ENCODE measurements at regions not wholly inside any gene's neighbourhood (a gene's known extent, or its start where the extent isn't known, plus 50 kb on each side); places are given as distances from the start of the nearest gene placed in this dataset.

DNA sequence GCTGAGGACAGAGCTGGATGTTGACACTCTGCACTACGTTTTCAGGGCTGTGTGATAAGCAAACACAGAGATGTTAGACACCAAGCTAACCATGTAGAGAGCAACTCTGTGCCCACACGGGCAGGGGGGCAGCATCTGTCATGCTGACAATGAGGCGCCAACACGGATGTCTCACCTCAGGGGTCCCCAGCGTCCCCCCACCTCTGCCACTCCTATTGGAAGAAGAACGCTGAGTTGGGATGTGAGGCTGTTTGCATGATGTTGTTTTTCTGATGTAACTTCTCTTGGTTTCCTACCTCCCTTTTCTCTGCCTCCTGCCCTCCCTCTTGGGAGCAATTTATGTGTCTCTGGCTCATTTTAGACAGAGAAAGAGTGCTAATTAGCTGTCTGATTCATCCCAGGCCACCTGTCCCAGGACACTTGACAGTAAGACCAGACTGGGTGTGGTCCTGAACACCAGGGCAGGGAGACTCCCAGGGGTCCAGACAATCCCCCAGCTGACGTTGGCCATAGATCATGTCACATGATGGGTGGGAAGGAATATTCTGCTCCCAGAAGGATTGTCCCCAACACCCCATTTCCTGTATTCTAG is 89.2 kb upstream of the NCAM1 start:
- no peaks in the 10 kb centered on the region for H3K36me3 ChIP-seq (ENCODE audit: low read depth, missing control alignments)
- DNase-seq, result no peak
- H3K4me1 ChIP-seq, result no peaks in the 10 kb centered on the region
- H3K9me3 ChIP-seq, result no peaks in the 10 kb centered on the region
- TF ChIP-seq POLR2A (IDR thresholded peaks at IDR 0.05), result no peak
- TF ChIP-seq, protein P1, sequence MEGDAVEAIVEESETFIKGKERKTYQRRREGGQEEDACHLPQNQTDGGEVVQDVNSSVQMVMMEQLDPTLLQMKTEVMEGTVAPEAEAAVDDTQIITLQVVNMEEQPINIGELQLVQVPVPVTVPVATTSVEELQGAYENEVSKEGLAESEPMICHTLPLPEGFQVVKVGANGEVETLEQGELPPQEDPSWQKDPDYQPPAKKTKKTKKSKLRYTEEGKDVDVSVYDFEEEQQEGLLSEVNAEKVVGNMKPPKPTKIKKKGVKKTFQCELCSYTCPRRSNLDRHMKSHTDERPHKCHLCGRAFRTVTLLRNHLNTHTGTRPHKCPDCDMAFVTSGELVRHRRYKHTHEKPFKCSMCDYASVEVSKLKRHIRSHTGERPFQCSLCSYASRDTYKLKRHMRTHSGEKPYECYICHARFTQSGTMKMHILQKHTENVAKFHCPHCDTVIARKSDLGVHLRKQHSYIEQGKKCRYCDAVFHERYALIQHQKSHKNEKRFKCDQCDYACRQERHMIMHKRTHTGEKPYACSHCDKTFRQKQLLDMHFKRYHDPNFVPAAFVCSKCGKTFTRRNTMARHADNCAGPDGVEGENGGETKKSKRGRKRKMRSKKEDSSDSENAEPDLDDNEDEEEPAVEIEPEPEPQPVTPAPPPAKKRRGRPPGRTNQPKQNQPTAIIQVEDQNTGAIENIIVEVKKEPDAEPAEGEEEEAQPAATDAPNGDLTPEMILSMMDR (IDR thresholded peaks at IDR 0.05), result no peak
- intact Hi-C loops (cut with DNase I; ENCODE audit: low total_unique reads), result no loop called here
- no peak overlapping the region for H3K4me3 ChIP-seq
- 54 to 76% methylated on average over 7 of the region's 7 CpGs for WGBS, 2 donors
- no peak overlapping the region for H3K27ac ChIP-seq
- no peaks in the 10 kb centered on the region for H3K27me3 ChIP-seq

DNA sequence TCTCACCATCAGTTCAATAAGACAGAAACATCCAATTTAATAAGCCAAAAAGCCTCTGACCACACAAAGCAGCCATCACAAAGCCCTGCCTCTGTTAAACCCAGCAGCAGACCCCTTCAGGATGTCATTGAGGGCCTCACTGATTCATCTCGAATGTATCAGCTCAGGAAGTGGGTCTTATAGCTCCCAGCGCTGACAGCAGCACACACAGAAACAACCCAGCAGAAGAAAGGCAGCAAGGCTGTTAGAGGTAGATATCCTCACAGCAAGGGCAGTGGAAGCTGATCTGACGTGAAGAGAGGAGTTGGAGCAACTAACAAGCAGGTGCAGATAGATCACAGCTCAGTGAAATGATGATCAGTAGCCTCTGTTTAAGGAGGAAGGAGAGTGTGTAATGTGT is 86.2 kb upstream of the NCAM1 start:
- Histone ChIP-seq H3K36me3 (ENCODE audit: low read depth, missing control alignments) (no peaks in the 10 kb centered on the region), H3K4me3 (no peak overlapping the region), H3K27me3 (no peaks in the 10 kb centered on the region), H3K27ac (no peak overlapping the region), H3K4me1 (no peaks in the 10 kb centered on the region), H3K9me3 (no peaks in the 10 kb centered on the region)
- no peak for DNase-seq
- 56 to 85% methylated on average over 3 of the region's 3 CpGs for WGBS, 2 donors
- intact Hi-C loops (cut with DNase I; ENCODE audit: low total_unique reads), result no loop called here
- TF ChIP-seq, protein P1 (IDR thresholded peaks at IDR 0.05), result no peak
- no peak for TF ChIP-seq POLR2A (IDR thresholded peaks at IDR 0.05)

DNA sequence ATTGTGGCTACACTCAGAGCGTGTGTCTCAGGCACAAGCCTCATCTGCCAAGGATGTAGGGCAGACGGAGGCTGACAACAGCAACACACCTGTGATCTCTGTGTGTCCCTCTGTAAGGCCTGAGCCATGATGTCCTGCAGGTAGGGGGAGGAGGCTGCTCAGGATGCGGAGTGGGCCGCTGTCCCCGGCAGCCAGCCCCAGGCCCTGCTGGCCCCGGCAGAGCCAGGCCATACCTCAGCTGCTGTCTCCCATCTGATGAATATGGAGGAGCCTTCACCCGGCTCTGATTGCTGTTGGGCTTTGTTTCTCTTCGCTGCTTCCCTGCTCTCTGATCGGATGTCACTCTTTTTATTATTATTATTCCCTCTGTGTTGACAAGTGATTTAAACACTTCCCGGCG is 83.6 kb upstream of the NCAM1 start:
- Histone ChIP-seq H3K4me3 (no peak overlapping the region), H3K27me3 (no peaks in the 10 kb centered on the region), H3K9me3 (no peaks in the 10 kb centered on the region), H3K36me3 (ENCODE audit: low read depth, missing control alignments) (no peaks in the 10 kb centered on the region), H3K27ac (no peak overlapping the region), H3K4me1 (no peaks in the 10 kb centered on the region)
- intact Hi-C loops (cut with DNase I; ENCODE audit: low total_unique reads), result no loop called here
- no peak for DNase-seq
- WGBS, 2 donors, result 77 to 82% methylated on average over 7 to 11 of the region's 11 CpGs
- TF ChIP-seq POLR2A (IDR thresholded peaks at IDR 0.05), result no peak
- TF ChIP-seq, protein P1 (IDR thresholded peaks at IDR 0.05), result no peak

DNA sequence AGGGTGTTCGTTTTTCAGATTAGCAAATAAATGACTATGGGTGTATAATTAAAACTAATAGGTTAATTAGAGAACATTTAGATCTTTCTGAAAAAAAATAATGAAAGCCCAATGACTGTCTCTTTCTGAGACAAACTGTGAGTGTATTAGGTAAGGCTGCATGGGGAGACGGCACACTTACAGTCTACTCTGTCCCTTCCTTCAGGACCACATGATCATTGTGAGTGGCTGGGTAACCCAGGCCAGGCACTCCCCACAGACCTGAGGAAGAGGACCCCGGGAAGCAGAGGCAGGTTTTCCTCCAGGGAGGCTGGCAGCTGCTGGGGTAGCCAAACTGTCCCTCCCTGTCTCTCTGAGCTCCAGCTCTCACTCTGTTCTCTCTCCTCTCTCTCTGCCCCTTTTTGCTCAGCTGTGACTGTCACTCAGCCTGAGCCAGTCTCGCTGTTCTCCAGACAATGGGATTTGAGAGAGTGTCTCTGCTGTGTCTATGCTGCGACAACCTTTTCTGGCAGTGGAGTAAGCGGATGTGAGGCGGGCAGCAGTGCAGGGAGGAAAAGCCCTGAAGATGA is 83.1 kb upstream of the NCAM1 start:
- no peaks in the 10 kb centered on the region for H3K27me3 ChIP-seq
- DNase-seq, result no peak
- H3K4me1 ChIP-seq, result no peaks in the 10 kb centered on the region
- H3K4me3 ChIP-seq, result no peak overlapping the region
- 79 to 81% methylated on average over 7 of the region's 7 CpGs for WGBS, 2 donors
- H3K9me3 ChIP-seq, result no peaks in the 10 kb centered on the region
- no peak for TF ChIP-seq POLR2A (IDR thresholded peaks at IDR 0.05)
- TF ChIP-seq, protein P1 (IDR thresholded peaks at IDR 0.05), result no peak
- H3K36me3 ChIP-seq (ENCODE audit: low read depth, missing control alignments), result no peaks in the 10 kb centered on the region
- intact Hi-C loops (cut with DNase I; ENCODE audit: low total_unique reads), result no loop called here
- H3K27ac ChIP-seq, result no peak overlapping the region

DNA sequence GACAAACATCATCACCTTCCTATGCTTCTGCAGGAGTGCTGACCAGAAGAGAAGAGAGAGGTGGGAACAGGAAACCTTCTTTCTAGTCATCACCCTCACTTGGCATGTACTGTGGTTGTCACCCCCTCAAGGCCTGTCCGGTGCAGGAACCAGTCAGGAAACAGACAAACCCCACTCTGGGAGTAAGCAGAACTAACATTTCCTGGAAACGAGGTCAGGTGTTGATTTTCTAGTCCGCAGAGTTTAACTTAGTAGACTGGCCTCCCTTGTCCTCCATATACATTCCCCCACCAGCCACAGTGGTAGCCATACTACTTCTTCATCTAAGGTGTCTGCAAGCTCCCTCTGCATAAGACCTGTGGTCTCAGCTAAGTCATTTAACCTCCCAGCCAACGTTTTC is 80.7 kb upstream of the NCAM1 start:
- intact Hi-C loops (cut with DNase I; ENCODE audit: low total_unique reads), result no loop called here
- 48 to 64% methylated on average over 4 of the region's 4 CpGs for WGBS, 2 donors
- no peaks in the 10 kb centered on the region for H3K36me3 ChIP-seq (ENCODE audit: low read depth, missing control alignments)
- H3K4me3 ChIP-seq, result no peak overlapping the region
- H3K27me3 ChIP-seq, result no peaks in the 10 kb centered on the region
- DNase-seq, result no peak
- no peak overlapping the region for H3K27ac ChIP-seq
- no peaks in the 10 kb centered on the region for H3K9me3 ChIP-seq
- no peaks in the 10 kb centered on the region for H3K4me1 ChIP-seq
- TF ChIP-seq, protein P1 (IDR thresholded peaks at IDR 0.05), result no peak
- TF ChIP-seq POLR2A (IDR thresholded peaks at IDR 0.05), result no peak

All from testis (tissue), 2 donors.